ENCODE measurements at regions not wholly inside any gene's neighbourhood (a gene's known extent, or its start where the extent isn't known, plus 50 kb on each side); places are given as distances from the start of the nearest gene placed in this dataset.
"Not testable (repeated sequence)": the region's sequence is repeated elsewhere in the genome, so short reads cannot be mapped to it uniquely, and the experiment has no call there.

DNA sequence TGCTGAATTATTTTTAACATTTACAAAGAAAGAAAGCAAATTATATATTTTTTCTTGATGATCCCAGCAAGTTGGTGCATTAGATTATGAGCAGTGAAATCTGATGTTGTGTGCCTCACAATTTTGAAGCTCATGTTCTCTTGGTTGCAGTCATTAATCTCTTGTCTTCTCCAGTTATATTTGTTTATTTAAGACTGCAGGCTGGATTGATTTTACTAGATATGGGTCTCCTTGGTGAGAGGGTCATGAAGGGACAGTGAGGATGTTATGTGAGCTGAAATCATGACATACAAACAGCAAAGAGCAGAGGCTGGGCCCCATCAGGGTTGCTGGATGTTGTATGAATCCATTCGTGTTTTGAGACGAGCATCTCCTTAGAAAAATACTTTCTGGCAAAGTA is 64.2 kb upstream of the AKIRIN2 start:
- DNase-seq (ENCODE audit: low read depth in 2 of 2) = no peak

DNA sequence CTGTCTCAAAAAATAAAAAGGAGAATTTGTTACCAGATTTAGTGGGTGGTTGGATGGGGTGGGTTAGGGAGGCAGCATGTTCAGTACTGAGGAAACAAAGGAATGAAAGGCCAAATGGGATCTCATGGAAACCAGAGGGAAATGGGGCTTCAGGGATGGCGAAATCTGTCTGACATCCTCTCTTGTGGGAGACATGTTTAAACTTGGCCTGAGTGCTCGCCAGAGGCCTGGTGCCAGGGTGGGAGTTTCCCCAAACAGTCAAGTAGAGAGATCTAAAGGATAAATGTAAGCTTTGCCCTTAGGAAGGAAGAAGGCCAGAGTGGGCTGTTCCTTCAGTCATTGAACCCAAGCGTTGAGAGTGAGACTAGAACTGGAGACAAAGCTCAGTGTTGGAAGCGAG is 61.9 kb upstream of the AKIRIN2 start:
- no peak for DNase-seq (ENCODE audit: low read depth in 2 of 2)

DNA sequence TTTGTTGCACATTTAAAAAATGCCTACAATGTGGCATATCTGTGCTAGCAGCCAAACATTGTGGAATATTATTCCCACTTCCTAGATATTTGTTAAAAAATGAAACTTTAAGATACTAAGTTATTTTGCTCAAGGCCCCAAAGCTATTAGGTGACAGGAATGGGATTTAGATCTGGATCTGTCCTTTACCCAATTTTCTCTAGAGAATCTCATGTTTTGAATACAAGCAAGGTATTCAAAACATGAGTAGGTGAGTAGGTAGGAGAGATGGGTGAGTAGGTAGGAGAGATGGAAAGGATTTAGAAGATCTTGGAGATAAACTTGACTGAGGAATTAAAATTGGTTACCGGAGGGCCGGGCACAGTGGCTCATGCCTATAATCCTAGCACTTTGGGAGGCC is 61.2 kb upstream of the AKIRIN2 start:
- no peak for DNase-seq (ENCODE audit: low read depth in 2 of 2)

DNA sequence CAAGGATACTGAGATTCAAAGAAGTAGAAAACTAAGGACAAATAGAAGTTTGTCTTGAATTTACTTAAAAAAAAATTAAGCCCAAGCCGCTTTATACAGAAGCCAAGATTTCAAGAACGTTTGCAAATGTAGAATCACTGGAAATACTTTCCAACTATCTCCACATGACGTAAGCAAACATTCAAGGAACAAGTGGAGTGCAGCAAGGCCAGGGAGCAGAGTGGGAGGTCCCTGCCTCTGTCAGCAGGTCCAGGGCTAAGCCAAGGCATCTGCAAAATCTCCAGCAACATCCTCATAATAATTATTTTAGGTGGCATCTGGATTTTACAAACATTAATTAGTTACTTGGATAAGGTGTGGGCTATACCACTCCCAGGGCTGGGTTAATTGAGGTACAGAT is 60.1 kb upstream of the AKIRIN2 start:
- DNase-seq (ENCODE audit: low read depth in 2 of 2) = no peak

DNA sequence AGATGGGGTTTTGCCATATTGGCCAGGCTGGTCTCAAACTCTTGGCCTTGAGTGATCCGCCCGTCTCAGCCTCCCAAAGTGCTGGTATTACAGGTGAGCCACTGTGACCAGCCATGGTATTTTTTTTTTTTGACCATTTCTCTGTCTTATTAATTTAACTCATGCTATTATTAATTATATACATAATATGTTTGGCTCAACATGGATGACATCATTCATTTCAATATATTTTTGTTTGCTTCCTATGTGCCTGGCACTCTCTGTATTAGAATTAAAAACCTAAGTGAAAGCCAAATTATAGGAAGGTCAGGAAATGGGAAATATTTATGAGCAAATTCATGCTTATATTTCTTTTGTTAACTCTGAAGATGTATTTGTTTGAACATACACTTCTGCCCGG is 55.8 kb upstream of the AKIRIN2 start:
- no peak for DNase-seq (ENCODE audit: low read depth in 2 of 2)

DNA sequence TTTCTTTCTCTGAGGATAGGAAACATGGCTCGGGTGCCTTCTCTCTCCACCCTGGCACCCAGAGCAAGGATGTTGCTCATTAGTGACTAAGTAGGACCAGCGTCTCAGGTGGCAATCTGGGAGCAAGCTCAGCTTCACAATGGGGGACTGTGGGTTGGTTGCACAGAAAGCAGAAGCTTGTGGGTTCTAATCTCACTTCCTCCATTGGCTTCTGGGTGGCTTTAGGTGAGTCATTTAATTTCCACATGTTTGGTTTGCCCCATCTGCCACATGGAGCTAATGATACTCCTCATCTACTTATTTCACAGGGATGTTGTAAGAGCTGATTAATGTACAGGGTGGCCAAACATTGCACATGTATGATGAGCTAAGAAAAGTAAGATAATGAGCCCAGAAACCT is 54.8 kb upstream of the AKIRIN2 start:
- DNase-seq (ENCODE audit: low read depth in 2 of 2) = peak in 1 of 2 donors; percentile 12

DNA sequence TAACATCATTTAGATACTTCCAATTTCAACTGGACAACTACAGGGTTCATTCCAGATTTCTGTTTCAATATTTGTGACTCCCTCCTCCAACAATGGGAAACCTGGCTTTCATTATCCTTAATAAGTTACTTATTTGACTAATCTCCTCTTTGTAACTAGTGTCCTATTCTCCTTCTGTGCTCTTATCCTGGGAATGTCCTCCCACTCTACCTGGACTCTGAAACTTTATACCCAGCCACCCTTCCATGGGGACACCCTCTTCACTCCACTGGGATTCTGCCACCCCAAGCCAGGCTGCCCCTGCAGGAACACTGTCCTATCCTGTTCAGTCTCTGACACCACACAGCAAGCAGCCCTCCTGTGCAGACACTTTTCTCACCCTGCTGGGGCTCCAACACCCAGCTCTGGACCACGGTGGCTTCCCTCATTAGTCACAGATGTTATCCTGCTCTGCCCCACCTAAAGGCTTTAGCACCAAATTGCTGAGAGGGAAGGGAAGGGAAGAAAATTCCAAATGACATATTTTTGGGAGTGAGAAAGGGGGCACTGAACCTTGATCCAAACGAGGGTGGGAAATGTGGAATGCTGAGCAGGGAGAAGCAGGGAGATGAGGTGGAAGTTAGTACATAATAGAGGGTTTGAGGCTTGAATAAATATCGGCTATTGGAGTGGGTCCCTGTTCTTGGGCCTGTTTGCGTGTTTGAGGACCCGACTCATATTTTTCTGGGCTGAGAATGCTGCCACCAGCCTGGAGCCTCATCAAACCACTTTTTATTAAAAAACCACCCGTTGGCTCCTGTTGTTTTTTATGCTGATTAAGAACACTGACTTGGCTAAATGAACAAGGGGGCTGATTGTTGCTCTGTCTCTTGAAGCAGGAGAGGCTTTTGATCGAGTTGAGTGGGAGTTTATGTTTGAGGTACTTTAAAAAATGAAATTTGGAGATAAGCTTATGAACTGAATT is 54.0 kb upstream of the AKIRIN2 start:
- no peak for DNase-seq (ENCODE audit: low read depth in 2 of 2)

DNA sequence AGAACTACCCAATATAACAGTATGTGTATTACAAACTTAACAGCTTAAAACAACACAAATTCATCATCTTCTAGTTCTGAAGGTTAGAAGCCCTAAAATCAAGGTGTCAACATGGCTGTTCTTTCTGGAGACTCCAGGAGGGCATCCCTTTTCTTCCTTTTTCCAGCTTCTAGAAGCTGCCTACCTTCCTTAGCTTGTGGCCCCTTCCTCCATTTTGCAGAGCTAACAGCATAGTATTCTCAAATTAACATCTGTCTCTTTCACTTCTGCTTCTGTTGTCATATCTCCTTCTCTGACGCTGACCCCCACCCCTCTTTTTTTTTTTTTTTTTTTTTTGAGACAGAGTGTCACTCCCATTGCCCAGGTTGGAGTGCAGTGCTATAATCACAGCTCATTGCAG is 52.8 kb upstream of the AKIRIN2 start:
- no peak for DNase-seq (ENCODE audit: low read depth in 2 of 2)

DNA sequence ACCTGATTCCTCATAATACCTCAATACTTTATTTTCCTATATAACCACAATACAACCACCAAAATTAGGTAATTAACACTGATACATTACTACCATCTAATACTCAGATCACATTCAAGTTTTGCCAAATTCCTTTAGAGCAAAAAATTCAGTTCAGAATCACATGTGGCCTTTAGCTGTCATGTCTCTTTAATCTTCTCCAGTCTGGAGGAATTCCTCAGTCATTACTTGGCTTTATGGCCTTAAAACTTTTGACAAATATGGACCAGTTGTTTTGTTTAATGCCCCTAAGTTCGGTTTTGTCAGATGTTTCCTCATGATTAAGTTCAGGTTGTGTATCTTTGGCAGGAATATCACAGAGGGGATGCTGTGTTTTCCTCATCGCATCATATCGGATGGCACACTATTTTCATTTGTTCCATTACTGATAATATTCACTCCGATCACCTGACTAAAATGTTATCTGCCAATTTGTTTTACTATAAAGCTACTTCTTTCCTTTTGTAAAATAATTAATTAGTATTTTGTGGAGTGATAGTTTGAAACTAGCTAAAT is 51.2 kb upstream of the AKIRIN2 start:
- peak; percentile 7 to 50 for DNase-seq (ENCODE audit: low read depth in 2 of 2)

DNA sequence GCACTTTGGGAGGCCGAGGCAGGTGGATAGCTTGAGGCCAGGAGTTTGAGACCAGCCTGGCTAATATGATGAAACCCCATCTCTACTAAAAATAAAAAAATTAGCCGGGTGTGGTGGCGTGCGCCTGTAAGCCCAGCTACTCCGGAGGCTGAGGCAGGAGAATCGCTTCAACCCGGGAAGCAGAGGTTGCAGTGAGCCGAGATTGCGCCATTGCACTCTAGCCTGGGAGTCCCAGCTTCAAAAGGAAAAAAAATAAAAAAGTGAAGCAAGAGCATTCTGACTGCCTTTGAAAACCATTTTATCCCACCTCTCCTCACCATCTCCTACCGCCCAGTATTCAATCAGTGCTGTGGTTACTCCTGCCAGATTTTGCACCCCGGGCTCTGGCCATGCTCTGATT is 50.5 kb upstream of the AKIRIN2 start:
- not testable (repeated sequence) for DNase-seq (ENCODE audit: low read depth in 2 of 2)

Data from dermis microvascular lymphatic vessel endothelial cell (primary cell).